BJ (cell line): ENCODE measurements at regions not wholly inside any gene's neighbourhood (a gene's known extent, or its start where the extent isn't known, plus 50 kb on each side); places are given as distances from the start of the nearest gene placed in this dataset.

Source experiments
- CTCF ChIA-PET: fragments of 350-600 bp; formaldehyde crosslinking; extraction: SDS; loops from one replicate; lab custom pipeline; 2021; ENCODE audit warnings: antibody characterized with exemption, inconsistent platforms; lab: Yijun Ruan, JAX
- POLR2A ChIA-PET: fragments of 300-600 bp; sonication (Branson Sonifier 250); formaldehyde crosslinking; extraction: SDS; loops from one replicate; lab custom pipeline; 2021; ENCODE audit warnings: antibody characterized with exemption; lab: Charles Lee
- DNase-seq: peaks from one replicate; pipeline ENCODE4 v3.0.0-alpha.2; 2011; ENCODE audit warnings: low read depth
- H3K27me3 ChIP-seq: 2 replicates; pipeline ENCODE4 v1.6.0; 2011; ENCODE audit warnings: low read length; ENCODE audit not compliant: control insufficient read depth, insufficient read depth
- H3K36me3 ChIP-seq: 2 replicates; pipeline ENCODE4 v1.5.1; 2011; ENCODE audit warnings: low read length; ENCODE audit not compliant: control insufficient read depth, insufficient read depth
- H3K4me3 ChIP-seq: 2 replicates; pipeline ENCODE4 v1.5.1; 2011; ENCODE audit warnings: low read depth, mild to moderate bottlenecking, control low read depth, low read length
- TF ChIP-seq, protein P1 (sequence below): IDR thresholded peaks from 2 replicates; pipeline ENCODE4 v1.5.1; 2011; ENCODE audit warnings: low read depth, mild to moderate bottlenecking, control low read depth, inconsistent platforms, low read length, moderate library complexity; ENCODE audit not compliant: insufficient read depth

DNA sequence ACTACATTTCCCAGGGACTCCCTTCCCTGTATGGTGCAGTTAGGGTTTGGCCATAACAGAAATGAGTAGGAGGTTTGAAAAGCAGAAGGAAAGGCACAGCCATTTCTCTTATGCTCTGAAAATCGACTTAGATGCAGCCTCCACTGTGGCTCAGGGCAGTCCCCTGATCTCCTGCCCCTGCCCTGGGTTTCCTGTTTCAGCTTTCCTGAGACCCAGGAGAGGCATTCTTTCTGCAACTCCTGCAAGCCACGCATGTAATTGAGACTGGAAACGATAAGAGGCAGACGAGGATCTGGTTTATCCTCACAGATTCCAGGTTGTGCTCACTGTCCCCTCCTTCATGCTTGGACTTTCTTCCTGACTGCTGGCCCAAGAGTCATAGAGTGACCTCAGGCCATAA lies 461.2 kb upstream of the VSTM2A start:
- Histone ChIP-seq H3K27me3 (no peaks in the 10 kb centered on the region), H3K36me3 (no peaks in the 10 kb centered on the region), H3K4me3 (no peak overlapping the region)
- CTCF ChIA-PET, result no interaction called here
- no peak for DNase-seq
- TF ChIP-seq, protein P1, sequence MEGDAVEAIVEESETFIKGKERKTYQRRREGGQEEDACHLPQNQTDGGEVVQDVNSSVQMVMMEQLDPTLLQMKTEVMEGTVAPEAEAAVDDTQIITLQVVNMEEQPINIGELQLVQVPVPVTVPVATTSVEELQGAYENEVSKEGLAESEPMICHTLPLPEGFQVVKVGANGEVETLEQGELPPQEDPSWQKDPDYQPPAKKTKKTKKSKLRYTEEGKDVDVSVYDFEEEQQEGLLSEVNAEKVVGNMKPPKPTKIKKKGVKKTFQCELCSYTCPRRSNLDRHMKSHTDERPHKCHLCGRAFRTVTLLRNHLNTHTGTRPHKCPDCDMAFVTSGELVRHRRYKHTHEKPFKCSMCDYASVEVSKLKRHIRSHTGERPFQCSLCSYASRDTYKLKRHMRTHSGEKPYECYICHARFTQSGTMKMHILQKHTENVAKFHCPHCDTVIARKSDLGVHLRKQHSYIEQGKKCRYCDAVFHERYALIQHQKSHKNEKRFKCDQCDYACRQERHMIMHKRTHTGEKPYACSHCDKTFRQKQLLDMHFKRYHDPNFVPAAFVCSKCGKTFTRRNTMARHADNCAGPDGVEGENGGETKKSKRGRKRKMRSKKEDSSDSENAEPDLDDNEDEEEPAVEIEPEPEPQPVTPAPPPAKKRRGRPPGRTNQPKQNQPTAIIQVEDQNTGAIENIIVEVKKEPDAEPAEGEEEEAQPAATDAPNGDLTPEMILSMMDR, result no peak
- POLR2A ChIA-PET, result no interaction called here

DNA sequence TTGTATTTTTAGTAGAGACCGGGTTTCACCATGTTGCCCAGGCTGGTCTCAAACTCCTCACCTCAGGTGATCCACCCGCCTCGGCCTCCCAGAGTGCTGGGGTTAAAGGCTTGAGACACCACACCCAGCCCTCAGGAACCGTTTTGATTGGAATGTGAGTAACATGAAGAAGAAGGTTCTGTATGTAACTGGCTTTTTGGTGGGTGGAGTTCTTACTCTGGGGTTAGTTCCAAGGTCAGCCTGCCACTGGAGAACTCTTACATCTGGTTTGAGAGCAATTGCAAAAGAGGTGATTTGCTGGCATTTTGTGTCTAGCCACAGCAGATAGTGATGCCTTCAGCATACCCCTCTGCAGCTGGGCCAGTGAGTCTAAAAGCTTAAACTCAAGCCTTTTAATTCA lies 457.8 kb upstream of the VSTM2A start:
- CTCF ChIA-PET, result no interaction called here
- no peak for DNase-seq
- no peaks in the 10 kb centered on the region for H3K36me3 ChIP-seq
- TF ChIP-seq, protein P1, result no peak
- H3K27me3 ChIP-seq, result no peaks in the 10 kb centered on the region
- POLR2A ChIA-PET, result no interaction called here
- H3K4me3 ChIP-seq, result no peak overlapping the region

DNA sequence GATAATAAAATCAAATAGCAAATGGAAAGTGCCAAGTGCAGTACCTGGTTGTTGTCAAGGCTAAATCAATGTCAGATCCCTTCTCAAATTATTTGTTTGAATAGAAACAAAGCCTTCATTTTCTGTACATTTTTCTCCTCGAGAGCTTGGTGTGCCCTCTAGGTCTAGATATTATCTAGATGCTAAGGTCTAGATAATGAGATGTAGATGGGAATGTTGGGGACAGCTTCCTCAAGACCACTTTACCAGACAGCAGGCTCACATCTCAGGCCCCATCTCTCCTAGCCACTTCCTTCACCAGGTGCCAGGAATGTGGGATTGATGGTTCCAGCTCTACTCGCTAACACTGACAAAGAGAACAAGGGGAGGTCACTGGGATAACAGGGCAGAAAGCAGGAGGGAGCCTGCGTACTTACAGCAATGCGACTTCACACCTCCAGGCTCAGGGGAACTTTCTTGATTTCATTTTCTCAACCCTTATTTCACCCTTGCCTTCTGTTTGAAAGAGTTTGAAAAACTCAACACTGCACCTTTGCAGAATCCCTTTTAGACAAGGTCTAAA lies 451.4 kb upstream of the VSTM2A start:
- CTCF ChIA-PET, result no interaction called here
- POLR2A ChIA-PET, result no interaction called here
- TF ChIP-seq, protein P1, result no peak

DNA sequence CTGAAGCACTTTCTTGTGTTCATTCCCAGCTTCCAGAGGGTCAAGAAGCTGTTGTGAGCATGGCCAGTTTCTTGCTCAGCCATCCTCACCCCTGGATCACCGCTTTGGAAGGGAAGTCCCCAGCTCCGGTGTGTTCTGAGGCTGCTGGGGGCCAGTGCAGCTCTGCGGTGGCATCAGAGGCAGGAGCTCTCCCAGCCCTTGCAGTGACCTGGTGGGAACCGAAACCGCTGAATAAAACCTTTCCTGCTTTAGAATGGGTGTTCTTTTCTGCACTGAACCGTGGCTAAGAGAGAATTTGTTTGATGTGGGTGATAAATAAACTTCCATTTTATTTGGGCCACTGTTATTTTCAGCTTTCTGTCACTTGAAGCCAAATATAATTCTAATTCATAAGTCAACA lies 450.9 kb upstream of the VSTM2A start:
- CTCF ChIA-PET, result no interaction called here
- POLR2A ChIA-PET, result no interaction called here
- TF ChIP-seq, protein P1, result no peak
- no peak for DNase-seq
- Histone ChIP-seq H3K4me3 (no peak overlapping the region), H3K36me3 (no peaks in the 10 kb centered on the region), H3K27me3 (no peaks in the 10 kb centered on the region)

More for the DNA sequence above, 451.4 kb upstream of the VSTM2A start:
- DNase-seq, result no peak
- H3K4me3 ChIP-seq, result no peak overlapping the region
- no peaks in the 10 kb centered on the region for H3K36me3 ChIP-seq
- H3K27me3 ChIP-seq, result no peaks in the 10 kb centered on the region

DNA sequence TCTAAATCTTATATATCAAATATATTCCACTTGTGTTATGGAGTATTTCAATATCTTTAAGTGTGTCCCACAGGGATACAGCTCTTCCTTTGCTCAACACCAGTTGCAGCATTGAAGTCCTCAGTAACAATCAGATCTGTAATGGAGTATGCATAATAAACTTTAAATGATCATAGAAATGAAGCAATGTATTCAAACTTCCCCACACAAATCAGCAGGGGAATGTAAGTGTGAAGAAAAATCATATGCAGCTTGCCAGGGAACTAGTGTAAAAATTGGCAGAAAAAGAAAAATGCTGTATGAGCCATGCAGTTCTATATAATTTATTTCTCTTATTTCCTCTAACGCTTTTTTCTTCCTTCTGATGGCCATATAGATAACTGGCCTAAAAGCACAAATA lies 444.3 kb upstream of the VSTM2A start:
- ChIA-PET POLR2A (no interaction called here), CTCF (no interaction called here)
- TF ChIP-seq, protein P1, result no peak
- Histone ChIP-seq H3K36me3 (no peaks in the 10 kb centered on the region), H3K27me3 (no peaks in the 10 kb centered on the region), H3K4me3 (no peak overlapping the region)
- no peak for DNase-seq
